ENCODE measurements at regions not wholly inside any gene's neighbourhood (a gene's known extent, or its start where the extent isn't known, plus 50 kb on each side); places are given as distances from the start of the nearest gene placed in this dataset.
"Not testable (repeated sequence)": the region's sequence is repeated elsewhere in the genome, so short reads cannot be mapped to it uniquely, and the experiment has no call there.

DNA sequence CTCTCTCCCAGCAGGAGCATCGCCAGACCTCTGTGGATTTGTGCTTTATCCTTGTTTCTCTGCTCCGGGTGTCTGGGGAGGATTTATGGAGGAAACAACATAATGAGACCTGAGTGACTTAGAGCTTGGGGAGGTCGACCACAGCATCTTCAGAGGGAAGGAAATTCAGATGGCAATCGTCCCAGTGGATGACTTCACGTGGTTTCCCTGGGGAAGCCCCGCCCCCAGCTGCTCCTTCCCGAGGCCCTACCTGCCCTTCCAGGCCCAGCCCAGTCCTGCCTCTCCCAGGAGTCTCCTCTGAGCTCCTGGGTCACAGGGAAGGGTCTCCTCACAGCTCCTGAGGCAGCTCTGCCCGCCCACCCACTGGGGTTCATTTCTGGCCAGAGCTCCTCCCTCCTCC lies 430.3 kb upstream of the SULF2 start:
- no peak for DNase-seq

DNA sequence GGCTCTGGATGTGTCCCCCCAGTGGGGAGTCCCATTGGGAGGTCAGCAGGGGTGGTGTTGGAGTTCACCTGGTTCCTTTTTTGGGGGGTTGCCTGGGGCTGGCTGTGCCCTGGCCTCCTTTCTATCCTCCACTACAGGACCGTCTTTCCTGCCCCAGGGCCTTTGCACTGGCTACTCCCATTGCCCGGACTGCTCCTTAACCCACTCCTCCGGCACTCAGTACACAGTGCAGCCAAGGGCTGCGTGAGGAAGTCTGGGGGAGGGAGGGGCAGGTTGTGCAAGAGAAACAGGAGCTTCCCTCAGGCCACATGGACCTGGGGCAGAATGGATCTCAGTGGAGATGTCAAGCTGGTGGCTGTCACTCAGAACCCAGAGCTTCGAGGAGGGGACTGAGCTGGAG lies 429.3 kb upstream of the SULF2 start:
- DNase-seq = no peak

DNA sequence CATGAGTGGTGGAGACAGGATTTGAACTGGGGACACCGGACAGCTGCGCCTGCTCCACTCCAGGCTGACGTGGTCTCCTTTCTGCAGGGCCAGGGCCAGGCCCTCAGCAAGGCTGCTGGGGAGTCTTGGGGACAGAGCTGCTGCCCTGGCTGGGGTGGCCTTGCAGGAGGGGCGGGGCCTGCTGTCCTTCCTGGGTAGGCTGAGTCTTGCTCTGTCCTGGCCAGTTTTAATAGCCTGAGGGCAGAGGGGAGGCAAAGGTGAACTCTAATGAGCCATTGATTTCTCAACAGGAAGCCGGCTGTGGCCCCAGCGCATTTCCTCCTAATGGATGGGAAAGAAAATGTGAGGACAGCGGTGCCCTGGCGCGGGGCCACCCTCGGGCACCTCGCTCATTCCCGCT lies 428.4 kb upstream of the SULF2 start:
- DNase-seq = not testable (repeated sequence)

DNA sequence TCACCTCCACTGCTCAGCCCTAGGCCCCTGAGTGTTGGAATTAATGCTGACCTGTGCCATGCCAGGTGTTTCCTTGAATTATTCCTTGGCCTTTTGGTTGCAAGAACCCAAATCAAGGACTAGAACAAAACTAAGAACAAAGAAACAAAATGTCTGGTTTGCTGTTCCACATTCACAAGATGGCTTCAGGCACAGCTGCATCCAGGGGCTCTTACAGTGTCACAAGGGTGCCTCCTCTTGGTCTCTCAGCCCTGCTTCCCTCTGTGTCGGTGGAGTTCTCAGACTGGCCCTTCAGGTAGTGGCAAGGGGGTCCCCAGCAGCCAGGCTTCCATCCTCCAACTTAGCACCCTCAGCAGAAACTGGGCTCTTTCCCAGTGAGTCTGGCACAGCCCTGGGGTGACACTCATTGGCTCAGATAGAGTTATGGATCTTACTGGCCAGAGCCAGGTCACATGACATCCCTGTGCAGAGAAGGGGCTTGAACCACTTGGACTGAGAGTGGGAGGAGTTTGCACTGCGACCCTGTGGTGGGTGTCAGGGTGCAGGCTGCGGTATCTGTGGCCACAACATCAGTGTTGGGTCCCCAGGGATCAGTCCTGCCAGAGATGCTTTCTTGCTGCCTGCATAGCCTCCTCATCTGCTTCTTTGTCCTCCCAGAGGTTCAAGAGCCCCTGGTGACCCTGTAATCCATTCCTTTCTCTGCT lies 427.7 kb upstream of the SULF2 start:
- DNase-seq = no peak

DNA sequence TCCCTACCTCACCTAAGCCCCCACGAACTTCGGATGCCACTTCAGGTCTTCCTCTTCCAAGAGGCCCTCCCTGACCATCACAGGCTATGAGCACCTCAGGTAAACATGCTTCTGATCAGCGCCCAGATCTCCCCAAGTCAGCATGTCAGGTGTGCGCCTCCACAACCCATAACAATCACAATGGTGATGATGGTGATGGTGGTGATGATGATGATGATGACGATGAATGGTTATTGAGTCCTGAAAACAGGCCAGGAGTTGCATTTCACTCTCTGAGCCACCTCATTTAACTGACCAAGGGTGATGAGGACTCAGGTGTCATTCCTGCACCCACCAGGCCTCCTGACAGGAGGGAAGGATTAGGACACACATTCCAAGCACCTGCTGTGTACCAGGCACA lies 426.6 kb upstream of the SULF2 start:
- no peak for DNase-seq

DNA sequence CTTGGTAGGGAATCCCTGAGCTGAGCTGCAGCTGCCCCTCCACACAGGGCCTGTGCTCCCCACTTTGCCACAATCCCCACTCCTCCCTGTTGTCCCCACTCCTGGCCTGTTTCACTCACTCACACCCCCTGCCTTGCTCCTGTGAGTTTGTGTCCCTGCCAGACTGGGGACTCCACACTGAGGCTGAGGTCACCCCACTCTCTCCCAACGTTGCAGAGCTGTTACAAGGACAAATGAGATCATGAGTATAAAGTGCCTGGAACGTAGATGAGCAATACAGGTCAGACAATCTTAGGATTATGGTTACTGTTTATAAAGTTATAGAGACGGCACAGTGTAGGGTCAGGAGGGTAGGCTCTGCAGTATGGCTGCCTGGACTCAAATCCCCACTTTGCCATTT lies 426.0 kb upstream of the SULF2 start:
- no peak for DNase-seq

DNA sequence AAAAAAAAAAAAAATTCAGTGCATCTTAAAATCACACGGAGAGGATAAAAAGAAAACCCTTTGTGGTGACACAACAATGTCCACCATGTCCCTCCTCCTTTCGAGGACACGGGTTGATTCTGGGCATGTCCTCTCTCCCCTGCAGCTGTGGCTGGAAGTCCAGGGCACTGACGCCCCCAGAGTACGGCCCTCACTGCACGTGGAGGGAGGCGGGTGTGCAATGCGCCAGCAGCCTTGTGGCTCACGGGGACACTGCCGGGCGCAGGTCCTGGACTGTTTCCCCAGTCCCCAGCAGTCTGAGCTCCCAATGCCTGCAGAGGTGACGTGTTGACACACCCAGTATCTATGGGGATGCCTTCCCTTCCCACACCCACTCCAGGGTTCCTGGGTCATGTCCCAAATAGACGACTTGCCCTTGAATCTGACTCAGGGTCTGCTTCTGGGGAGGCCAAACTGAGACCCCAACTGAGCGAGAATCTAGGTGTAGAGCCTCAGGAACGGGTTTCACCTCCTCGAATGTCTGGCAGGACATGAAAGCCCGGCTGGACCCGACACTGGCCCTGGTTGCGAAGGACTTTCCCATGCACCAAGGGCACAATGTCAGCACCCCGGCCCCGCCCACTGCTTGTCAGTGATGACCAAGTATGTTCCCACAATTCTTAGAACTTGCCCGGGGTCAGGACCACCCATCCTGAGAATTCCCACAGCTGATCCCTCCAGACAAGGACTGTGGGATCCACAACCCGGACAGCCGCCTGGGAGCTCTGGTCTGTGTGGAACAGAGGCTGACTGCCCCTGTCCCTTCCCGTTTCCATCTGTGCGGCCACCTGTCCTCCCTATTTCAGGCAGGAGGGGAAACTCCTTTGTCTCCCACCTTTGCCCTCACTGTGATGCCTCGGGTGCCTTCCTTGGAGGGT lies 425.1 kb upstream of the SULF2 start:
- DNase-seq = no peak

DNA sequence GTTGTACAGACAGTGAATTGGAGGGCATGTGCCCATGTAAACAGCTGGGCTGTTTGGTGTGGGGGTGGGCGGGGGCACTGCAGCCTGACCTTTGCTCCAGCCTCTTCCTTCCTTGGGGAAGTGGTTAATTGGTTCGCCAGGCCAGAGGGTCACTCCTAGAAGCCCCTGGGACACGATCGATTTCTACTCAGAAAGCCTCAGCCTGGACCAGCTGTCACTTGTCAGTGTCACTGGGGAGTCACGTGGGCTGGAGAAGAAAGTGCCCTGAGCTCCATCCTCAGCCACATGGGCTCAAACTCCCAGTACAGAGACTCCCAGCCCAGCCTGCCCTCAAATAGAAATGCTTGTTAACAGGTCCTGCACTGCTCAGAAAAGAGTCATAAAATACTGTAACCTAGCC lies 423.8 kb upstream of the SULF2 start:
- no peak for DNase-seq

DNA sequence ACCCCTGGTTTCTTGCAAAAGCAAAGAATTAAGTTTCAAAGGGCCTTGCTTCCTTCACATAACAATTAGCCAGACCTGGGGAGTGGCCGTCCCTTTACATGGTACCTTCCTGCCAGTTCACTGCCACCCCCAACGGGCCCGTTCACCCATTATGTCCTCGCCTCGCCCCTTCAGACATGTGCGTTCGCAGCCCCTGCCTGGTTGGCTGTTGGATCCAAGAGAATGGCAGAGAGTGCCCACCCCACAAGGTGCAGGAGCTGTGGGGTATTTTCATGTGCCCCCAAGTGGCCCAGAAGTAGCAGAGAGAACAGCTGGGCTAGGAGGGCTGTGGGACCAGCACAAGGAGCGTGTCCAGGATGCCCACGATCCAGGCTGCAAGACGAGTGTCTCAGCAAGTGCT lies 422.9 kb upstream of the SULF2 start:
- no peak for DNase-seq

DNA sequence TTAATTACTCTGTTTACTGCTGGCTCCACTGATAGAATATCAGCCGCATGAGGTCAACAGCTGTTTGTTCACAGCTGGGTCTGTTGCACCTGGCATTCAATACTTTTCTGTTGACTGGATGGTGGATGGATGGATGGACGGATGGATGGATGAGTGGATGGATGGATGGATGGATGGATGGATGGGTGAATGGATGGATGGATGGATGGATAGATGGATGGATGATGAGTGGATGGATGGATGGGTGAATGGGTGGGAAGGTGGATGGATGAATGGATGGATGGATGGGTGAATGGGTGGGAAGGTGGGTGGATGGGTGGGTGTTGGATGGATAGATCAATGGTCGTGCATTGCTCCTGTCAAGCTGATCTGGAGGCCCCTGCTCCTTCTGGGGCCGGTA lies 422.2 kb upstream of the SULF2 start:
- no peak for DNase-seq

DNA sequence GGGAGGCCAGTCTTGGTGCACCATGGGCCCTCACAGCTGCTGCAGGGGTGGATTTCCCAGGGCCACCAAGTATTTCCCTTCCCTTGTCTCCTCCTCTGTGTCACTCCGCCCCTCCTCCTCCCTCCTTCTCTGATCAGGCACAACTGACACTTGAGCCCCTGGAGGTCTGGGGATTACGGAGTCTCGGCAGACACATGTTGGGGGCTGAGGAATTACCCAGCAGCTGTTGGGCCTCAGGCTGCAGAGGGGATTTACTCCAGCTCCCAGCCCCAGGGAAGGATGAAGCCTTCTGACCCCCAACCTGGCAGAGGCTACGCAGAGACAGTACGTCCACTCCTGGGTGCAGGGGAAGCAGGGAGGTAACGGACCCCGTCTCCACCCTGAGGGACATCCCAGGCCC lies 420.5 kb upstream of the SULF2 start:
- DNase-seq = no peak

DNA sequence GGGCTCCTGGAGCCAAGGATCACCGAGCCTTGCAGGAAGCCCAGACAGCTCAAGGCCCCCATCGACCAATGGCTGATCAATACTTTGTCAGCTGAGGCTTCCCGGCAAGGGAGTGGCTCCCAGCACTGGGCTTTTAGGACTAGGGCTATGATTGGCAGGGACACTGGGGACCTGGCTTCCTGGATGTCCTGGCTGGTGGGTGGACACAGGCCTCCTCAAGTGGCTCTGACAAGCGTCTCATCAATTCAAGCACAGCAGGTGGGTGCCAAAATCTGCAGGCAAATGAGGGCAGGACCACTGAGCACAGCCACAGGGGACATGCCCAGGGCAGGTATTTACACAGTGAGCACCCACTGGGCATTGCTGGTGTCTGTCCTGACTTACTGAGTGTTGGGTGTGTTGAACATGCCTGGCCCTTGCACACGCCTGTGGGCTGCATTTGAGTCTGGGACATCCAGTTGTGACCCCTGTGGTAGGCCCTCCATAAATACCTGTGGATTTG lies 420.1 kb upstream of the SULF2 start:
- no peak for DNase-seq

DNA sequence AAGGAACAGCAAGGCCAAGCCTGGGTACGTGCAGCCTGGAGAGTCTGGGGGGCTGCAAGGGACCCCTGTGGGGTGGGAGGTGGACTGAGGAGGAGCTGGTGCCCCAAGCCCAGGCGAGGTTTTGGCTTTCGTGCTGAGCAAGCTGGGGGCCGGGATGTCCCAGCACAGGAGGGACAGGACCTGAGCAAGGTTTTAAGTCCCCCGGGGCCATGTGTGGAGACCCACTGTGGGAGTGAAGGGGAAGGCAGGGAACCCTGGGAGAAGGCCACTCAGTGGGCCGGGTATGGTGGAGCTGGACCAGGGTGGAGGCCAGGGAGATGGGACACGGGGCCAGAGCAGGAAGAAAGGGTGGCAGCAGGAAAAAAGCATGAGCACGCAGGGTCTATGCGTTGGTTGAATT lies 419.2 kb upstream of the SULF2 start:
- DNase-seq = no peak

DNA sequence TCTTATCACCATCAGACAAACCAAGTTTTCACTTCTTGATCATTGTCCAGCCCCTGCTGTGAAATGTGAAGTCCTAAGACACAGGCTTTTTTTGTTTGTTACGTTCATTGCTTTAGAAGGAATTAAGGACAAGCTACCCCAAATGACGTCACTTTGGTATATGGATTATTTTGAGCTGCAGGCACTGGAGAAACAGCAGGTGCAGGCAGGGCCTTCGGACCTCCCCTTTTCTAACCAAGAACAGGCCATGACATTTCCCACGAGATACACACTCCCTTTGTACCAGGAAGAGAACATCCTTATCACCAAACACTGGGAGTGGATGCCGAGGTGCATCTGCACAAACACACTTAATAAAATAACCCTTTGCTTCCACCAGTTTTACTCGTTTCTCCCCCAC lies 418.0 kb upstream of the SULF2 start:
- no peak for DNase-seq

DNA sequence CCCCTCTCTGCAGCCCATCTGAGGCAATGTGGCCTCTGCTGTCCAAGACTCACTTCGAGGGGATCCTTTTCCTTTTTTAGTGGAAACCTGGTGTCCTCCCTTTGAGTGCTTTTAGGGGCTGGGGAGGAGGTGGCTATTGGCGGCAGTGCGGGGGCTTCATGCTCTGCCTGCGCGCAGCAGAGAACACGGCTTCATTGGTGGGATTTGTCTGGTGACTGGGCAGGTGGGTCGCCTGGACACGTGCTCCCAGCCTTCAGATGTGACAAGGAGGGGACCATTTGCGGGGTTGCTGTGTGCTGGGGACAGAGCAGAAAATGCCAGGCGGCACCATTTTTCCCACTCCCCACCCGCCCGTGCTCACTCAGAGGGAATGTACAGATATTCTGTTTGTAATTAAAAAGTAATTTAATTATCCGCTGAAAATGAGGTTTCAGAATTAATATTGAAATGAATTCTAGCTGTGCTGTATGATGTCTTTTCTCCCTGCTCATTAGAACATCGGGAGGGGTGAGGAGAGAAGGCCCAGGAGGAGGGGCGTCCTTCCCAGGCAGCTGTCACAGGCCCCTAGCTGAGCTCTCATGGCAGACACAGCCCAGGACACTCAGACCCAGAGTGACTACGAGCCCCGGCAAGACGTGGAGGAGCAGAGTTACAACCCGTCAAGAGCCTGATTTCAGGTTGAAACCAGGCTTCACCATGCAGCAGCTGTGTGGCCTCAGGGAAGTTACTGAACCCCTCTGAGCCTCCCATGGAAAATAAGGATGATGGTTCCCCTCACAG lies 417.2 kb upstream of the SULF2 start:
- DNase-seq = no peak

DNA sequence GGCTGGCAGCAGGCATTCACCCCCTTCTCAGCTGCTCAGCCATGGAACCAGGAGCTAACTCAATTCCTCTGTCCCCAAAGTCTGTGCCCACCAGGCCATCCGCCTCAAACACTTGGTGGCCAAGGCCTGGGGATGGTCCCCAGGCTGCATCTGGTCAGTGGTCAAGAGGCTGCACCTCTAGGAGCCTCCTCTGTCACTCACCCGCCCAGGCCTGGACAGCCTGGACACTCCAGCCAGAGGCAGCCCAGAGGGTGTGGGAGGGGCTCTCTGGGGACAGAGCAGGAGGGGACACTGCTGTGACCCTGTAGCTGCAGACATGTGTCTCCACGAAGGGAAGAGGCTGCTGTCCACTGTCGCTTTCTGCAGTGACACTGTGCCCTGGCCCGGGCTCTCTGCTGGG lies 416.6 kb upstream of the SULF2 start:
- no peak for DNase-seq

DNA sequence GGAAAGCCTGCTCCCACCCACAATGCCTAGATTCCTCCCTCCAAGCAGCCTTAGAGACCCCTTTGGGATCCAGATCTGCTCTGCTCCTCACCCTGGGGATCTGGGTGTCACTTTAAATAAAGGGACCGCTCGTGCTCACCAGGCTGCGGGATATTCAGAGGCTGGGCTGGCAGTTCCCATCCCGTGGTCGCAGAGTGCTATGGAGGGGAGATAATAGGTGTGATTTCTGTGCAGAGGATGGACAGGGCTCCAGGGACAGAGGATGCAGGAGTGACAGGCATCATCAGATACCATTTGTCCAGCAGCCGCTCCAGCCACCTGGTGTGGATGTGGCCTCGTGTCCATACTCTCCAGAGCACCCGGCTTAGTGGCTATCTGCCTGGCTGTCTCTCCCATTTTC lies 415.9 kb upstream of the SULF2 start:
- DNase-seq = no peak

DNA sequence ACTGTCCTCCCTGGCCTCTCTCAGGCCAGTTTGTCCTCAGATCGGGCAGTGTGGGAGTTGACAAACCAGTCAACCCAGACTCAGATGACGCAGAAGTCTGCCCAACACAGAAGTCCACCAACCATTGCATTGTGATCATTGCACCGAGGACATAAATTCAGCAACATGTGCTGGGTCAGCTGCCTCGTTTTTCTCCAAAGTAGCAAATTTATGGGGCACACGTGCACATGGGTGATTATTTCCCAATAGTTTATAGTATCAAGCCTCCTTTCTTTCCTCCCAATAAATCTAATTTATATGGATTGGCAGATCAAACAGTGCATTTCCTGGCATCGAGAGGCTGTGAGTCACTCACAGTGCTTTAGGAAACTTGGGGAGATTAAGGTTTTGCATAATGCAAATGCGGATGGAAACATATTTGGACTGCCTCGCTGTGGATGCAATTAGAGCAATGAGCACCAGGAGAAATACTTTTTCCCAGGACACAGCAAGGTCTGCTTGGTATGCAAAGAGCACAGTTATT lies 413.7 kb upstream of the SULF2 start:
- no peak for DNase-seq

DNA sequence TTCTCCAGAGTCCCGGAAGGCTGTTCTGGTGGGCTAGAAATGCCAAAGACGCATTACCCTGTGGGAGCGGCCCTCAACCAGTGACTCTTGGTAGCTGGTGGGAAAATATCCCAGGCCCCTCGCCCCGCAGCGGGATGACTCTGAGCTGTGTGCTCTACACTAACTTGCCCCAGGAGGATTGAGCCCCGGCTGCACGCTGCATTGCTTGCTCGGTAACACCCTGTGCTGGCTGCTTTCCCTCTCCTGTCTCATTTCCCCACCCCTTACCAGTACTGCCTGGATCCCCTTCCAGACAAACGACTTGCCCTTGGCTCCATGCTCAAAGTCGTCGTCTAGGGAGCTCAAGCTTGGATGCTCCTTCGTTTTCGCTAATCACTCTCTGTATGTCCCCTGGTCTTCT lies 411.8 kb upstream of the SULF2 start:
- DNase-seq = no peak

DNA sequence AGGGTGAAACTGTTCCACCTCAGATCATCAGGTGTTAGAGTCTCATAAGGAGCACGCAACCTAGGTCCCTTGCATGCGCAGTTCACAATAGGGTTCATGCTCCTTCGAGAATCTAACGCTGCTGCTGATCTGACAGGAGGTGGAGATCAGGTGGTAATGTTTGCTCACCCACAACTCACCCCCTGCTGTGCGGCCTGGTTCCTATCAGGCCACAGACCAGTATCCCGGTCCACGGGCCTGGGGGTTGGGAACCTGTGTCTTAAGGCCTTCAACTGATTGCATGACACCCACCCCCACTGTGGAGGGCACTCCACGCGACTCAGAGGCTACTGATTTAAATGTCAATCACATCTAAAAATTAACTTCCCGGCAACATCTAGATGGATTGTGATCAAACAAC lies 411.2 kb upstream of the SULF2 start:
- DNase-seq = no peak

DNA sequence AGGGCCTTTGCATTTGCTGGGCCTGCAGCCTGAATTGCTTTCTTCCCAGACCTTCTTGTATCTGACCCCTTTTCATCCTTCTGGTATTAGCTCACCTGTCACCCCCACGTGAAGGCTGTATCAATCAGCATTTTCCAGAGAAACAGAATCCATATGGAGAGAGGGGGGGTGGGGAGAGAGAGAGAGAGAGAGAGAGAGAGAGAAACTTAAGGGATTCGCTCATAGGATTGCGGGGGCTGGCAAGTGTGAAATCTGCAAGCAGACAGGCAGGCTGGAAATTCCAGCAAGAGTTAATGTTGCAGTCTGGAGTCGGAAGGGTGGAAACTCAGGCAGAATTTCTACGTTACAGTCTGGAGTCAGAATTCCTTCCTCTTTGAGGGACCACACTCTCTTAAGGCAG lies 410.7 kb upstream of the SULF2 start:
- DNase-seq = no peak

DNA sequence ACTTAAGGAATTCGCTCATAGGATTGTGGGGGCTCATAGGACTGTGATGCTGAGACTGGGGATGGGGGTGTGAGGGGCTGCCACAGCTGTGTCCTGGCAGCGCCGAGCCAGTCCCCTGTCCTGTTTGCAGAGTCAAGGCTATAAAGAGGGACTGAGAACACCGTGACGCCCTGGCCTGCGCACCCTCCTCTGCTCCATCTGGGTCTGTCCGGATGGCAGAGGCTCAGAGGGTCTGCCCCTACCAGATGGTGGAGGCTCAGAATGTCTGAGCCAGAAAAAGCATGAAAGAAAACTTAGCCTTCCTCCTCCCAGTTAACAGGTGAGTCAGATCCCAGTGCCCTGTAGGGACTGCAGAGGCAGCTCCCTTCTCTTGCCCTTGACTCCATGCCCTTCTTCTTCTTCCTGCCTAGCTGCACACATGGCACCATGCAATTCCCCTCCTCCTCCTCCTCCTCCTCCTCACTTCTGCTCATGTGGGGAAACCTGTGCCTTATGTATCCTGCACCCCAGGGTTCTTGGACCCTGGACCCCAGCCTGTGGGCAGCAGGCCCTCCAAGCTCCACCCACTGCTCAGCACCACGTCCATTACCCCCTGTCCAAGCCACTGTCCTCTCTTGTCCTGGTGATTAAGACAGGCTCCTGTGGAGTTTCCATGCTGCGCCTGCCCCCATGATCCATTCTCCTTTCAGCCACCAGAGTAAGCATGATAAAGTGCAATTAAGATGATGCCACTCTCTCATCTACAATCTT lies 410.0 kb upstream of the SULF2 start:
- DNase-seq = no peak

DNA sequence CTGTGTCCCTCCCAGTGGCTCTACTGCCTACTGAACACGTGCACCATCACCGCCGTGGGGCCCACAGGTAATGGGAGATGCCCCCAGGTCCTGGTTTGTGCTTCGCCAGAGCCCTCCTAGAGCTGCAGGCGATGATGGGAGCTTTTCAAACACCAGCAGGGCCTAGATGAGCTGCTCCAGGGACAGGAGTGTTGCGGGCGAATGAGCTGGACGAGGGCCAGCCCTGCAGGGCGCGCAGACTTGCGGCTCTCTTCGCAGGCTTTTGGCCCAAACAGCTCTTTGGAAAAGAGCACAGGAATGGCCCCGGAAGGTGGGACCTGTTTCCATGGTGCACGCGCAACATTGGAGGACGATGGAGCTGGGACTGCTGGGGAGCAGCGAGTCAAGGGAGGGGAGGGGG lies 409.3 kb upstream of the SULF2 start:
- DNase-seq = no peak
